GM12873 (cell line): ENCODE measurements at regions not wholly inside any gene's neighbourhood (a gene's known extent, or its start where the extent isn't known, plus 50 kb on each side); places are given as distances from the start of the nearest gene placed in this dataset.

ENCODE experiments used
- TF ChIP-seq, protein P1 (sequence below): IDR thresholded peaks from 2 replicates; pipeline ENCODE4 v1.5.1; 2012; ENCODE audit warnings: low read depth, mild to moderate bottlenecking, moderate library complexity, low read length, control low read depth; ENCODE audit not compliant: insufficient read depth; ENCODE audit errors: missing control alignments

DNA sequence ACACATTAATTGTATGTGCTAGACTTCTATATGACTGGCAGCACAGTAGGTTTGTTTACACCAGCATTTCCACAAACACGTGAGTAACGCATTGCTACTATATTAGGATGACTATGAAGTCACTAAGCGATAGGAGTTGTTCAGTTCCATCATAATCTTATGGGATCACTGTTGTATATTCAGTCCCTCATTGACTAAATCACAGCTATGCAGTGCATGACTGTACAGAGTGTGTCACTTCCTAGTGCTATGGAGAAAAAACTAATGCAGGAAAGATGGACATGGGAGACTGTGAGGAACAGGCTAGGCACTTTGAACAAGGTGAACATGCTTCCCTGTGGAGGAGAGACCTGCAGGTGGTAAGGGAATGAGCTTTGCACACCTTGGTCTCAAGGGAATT, 259.8 kb downstream of the NUAK1 start:
- TF ChIP-seq, protein P1, sequence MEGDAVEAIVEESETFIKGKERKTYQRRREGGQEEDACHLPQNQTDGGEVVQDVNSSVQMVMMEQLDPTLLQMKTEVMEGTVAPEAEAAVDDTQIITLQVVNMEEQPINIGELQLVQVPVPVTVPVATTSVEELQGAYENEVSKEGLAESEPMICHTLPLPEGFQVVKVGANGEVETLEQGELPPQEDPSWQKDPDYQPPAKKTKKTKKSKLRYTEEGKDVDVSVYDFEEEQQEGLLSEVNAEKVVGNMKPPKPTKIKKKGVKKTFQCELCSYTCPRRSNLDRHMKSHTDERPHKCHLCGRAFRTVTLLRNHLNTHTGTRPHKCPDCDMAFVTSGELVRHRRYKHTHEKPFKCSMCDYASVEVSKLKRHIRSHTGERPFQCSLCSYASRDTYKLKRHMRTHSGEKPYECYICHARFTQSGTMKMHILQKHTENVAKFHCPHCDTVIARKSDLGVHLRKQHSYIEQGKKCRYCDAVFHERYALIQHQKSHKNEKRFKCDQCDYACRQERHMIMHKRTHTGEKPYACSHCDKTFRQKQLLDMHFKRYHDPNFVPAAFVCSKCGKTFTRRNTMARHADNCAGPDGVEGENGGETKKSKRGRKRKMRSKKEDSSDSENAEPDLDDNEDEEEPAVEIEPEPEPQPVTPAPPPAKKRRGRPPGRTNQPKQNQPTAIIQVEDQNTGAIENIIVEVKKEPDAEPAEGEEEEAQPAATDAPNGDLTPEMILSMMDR, result no peak

DNA sequence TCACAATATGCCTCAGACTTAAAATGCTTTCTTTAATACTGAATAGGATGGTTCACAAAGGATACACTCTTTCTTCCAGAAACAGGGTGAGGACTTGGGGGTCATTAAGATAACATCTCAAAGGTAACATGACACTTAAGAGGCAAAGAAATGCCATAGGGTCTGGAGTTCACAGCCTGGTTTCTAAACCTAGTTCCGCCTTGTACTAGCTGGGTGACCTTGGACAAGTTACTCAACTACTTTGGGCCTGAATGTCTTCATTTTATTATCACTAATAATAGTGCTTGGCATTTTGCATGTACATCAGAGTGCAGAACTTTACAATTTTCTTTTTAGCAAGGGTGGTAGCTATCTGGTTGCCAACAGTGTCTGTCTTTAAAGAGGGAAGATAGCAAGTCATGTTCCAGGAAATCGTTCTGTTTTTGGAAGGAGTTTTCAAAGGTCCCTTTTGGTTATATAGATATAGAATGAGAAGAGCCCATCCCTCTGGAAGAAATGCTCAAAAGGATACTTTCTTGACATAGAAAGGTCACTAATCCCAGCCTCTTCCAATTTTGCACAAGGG, 257.8 kb downstream of the NUAK1 start:
- TF ChIP-seq, protein P1, result no peak

DNA sequence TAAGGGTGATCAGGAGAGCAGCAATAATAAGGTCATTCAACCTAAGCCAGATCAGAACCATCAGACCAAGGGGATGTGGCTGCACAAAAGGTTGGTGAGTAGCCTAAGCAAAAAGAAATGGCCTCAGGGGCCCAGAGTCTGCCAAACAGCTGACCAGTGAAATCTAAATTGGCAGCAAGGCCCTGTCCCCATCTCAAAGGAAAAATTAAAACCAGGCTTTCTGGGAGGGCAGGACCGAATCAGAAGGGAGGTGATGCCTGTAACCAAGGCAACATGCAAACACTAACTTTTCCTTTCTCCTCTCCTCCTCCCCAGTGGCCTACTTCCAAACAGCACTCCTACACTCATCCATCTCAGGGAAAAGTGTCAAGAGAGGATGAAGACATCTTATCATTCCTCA, 256.4 kb downstream of the NUAK1 start:
- TF ChIP-seq, protein P1, result no peak

DNA sequence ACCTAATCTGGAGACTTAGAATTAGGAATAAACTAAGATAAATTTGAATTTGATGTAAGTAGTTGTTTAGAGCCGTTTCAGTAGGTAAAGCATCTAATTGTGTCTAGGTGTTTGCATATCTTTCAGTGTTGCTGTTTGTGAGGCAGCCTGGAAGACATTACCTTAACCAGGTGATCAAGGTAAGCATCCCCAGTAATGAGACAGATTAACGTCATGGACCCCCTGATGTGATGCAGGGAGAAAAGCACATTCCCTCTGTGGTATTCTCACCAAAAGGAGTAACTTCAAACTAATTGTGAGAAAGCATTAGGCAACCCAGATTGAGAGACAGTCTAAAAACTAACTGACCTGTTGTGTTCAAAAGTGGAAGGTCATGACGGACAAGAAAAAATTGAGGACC, 251.6 kb downstream of the NUAK1 start:
- TF ChIP-seq, protein P1, result no peak

DNA sequence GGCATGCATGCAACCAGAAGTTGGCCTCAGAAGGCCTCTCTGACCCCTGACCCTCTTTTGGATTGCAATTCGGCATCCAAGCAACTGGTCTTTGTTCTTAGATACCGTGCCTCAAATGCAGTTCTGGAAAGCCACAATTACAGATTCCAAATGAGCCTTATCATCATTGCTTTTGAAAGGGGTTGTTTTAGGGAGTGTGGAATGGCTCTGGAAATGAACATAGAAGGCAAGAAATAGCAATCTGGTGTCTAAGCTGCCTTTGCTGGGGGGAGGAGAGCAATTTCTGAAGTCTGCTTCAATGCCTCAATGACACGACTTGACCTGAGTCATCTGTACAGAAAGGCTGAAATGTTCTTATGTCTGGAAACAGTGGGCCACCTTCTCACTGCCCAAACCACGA, 250.1 kb downstream of the NUAK1 start:
- TF ChIP-seq, protein P1, result no peak

DNA sequence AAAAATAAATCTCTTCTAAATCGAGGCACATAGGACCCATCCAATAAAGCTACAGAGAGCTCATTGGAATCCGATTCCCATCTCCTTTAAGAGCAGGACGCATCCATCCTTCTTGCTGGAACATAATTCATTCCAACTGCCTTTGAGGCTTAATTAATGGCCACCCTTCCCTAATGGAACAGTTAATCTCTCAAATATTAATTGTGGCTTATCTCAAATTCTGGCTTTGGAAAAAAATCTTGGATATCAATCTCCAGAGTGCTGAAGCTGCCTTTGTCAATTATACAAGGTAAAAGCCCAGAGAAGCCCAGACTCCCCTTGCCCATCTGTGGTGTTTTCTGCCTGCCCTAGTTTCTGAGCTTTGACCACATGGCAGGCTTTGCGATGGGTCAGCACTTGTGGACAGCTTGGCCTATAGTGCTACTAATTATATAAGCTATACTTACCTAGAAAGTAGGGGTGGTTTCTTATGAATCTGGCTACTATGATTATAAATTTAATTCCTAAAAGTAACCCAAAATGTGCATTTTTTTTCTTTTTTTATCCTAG, 246.3 kb downstream of the NUAK1 start:
- TF ChIP-seq, protein P1, result no peak

DNA sequence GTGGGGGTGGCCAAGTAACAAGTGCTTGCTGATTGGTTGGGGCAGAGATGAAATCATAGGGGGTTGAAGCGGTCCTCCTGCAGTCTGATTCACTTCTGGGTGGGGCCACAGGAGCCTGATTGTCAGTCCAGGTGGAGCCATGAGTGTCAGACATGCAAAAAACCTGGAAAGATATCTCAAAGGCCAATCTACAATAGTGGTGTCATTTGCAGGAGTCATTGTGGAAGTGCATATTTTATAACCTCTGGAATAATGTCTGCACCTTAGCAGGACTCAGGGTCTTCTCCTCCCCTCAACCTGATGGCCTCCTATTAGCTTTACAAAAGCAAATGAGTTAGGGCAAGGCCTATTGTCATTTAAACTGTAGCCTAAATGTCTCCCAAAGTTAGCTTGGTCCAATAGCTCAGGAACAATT, 241.4 kb downstream of the NUAK1 start:
- TF ChIP-seq, protein P1, result no peak

DNA sequence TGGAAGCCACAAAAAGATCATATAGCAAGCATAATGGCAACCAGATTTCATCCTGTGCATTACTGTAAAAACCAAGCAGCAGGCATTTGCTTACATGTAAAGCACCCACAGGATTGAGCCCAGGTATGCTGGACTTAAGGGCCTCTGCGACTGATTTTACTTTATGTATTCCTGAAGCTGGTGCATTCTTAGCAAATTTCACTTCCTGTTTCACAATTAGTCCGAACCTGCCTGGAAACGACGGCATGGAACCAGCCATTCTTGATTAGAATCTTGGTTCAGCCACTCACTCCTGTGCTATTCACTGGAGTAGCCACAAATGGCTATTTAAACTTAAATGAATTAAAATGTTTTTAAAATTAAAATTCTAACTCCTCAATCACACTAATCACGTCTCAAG, 239.2 kb downstream of the NUAK1 start:
- TF ChIP-seq, protein P1, result no peak
